GM18870 (cell line): ENCODE measurements at regions not wholly inside any gene's neighbourhood (a gene's known extent, or its start where the extent isn't known, plus 50 kb on each side); places are given as distances from the start of the nearest gene placed in this dataset.

Source experiments
- ATAC-seq: cut with Tn5 transposase; IDR thresholded peaks from one replicate; pipeline ENCODE4 v1.9.1; 2021; ENCODE audit warnings: moderate library complexity; ENCODE audit not compliant: unreplicated experiment

DNA sequence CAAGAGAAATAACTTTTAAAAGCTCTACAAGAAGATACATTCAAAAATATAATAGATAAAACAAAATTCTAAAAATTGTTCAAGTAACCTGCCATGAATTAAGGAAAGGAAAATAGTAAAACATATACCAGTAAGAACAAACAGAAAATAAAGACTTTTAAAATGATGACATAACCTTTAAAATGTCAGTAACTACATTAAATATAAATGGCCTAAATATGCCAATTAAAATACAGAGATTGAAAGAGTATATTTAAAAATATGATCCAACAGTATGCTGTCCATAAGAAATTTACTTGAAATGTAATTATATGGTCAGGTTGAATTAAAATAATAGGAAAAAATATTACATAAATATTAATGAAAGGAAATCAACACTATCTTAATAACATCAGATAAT, 911.7 kb upstream of the POU3F3 start:
- no peak for ATAC-seq

DNA sequence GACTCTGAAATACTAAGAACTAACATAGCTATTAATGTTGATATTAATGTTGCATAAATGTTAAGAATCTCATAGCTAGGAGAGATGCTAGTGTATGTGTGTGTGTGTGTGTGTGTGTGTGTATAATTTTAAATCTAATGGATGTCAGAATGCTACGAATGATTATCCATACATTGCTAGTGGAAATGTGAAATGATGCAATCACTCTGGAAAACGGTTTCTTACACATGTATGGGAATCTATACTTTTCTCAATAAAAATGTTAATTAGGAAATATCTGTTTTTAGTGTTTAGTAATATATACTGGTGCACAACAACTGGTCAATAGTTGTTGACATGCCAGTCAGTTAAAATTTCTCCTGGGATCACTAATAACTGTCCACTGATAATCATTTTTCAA, 908.8 kb upstream of the POU3F3 start:
- no peak for ATAC-seq

DNA sequence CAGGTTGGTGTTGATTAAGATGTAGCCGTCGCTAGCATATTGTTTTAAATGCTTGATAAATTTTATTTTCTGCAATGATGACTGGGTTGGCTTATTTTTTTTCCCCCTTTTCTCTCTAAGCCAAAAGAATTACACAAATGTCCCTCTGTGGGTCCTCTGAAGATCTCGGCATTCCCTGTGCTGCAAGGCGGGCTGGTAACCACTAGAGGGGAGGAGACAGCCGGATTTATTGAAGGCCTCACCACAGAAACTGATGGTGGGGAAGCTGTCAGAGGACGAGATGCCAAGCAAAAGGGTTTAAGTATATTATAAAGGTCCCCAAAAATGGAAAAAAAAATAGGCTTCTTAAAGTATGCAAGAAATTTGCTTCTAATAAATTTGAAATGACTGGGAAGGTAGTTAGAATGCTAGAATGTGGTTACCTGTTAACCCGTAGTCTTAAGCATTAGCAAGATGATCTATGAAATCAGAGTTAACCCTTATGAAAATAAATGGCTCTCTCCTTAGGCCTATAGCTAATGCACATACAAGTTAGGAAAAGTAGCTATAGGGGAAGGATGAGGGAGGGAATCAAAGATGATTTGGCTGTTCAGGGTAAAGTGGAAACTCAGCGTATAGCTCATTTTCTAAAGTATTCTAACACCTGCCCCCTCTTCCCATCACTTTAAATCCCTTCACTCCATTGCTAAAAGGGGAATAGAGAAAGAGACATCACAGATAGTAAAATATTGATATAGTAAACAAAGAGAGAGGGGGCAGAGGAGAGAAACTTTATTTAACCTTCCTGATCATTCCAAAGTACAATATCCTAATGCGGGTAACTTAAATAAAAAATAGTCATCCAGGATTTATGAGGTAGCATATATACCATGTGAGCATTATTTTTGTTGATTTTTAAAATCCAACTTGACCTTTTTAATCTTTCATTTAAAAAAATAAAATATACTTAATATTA, 894.5 kb upstream of the POU3F3 start:
- no peak for ATAC-seq

GRCh38 chr2:103960129-103960513, 893.8 kb upstream of the POU3F3 start:
- no peak for ATAC-seq

DNA sequence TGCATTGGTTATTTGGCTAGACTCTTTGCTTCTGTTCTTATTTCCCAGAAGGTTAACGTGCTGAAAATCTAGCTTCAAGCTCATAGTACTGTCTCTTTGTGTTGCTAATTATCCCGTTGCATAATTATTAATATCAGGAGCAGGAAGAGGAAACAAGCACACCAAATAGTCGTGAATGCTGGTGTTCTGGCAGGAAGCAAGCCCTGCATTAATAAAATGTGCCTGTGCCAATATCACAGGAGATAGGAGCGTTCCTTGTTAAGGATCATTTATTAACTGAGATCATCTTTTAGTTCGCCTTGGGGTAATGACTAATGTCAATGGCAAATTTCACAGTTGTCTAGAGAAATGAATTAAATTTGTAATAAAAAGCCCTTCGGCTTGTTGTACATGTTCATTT, 893.0 kb upstream of the POU3F3 start:
- no peak for ATAC-seq

DNA sequence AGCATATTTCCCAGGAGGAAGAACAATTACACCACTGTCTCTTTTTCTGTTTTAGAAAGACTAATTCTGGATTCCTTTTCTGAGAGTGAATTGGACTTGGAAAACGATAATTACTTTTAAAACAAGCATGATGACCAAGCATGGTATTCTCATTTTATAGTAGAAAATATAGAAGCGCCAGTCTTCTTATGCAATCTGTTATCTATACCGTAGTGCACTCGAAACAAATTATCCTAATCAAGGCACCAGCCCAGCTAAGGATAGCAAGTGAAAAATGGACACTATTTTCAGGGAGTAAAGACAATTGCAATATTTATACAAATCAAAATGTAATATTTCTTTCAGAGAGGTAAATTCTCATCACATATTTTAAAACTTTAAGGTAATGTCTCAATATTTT, 892.1 kb upstream of the POU3F3 start:
- no peak for ATAC-seq

DNA sequence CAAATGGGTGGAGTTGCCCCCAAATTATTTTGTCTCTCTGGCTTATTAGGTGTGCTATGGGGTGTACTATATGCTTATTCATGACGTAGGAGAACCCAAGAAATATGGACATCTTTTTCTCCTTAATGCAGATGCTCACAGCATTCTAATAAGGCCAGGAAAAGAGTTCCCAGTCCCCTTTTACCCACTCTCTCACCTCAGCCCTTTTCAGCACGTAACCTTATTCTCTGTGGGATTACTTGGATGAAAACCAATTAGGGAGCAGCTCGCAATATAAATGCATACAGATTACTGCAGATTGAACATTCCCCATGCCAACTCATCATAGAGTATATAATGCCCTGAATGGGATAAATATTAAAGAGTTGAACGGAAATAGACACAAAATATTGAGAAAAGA, 891.2 kb upstream of the POU3F3 start:
- ATAC-seq: no peak

- no peak for ATAC-seq
Observed at GRCh38 chr2:103963146-103963725, 890.7 kb upstream of the POU3F3 start.

- no peak for ATAC-seq
Observed at GRCh38 chr2:103977241-103977640, 876.7 kb upstream of the POU3F3 start.

DNA sequence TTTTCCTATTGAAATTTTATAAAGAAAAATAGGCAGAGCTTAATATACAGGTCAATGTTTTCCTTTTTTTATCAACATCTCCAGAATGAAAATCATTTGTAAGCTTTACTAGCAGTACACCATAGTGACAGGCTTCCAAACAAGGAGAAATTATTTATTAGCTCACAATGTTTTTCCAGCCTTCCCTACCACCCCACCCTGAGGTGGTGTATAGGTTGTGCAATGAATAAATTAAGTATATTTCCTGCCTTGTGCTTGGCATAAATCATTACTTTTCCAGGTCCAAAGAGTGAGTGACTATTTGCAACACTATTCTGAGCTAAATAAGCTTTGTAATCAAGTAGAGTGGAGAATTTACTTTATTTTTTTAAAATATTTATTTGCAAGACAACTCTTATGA, 876.2 kb upstream of the POU3F3 start:
- no peak for ATAC-seq

DNA sequence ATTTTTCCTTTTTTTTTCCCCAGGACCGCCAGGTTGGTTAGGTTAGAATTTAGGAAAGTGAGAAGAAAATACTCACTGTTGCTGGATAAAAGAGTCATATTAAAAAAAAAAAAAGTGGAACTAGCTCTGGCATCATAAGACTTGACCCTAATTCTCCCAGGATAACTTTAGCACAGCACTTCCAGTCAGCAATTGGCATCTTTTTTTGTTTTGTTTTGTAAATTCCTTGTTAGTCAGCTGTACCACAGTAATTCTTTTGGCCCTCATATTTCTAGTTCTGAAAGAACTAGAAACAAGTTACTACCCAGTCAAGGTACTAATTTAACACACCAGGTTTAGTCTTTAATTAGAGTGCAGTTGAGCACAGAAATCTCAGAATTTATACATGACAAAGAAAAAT, 873.5 kb upstream of the POU3F3 start:
- ATAC-seq: no peak

DNA sequence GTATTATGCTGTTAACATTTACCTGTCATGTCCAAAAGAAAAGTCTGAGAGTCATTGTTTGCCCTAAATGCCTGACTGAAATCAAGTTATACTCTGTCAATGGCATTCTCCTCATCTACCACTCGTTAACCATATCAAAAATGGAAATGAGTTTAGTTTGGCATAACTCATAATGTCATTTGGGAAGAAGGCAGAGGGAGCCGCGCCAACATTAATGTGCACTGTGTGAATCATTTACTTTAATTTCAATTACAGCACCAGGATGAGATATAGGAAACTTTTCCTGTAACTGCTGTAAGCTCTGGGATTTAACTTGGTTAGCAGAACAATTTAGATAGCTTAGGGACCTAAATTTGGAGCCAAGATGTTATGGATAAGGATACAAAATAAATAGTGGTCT, 871.2 kb upstream of the POU3F3 start:
- ATAC-seq: no peak

- no peak for ATAC-seq
Observed at GRCh38 chr2:103986001-103986400, 867.9 kb upstream of the POU3F3 start.

DNA sequence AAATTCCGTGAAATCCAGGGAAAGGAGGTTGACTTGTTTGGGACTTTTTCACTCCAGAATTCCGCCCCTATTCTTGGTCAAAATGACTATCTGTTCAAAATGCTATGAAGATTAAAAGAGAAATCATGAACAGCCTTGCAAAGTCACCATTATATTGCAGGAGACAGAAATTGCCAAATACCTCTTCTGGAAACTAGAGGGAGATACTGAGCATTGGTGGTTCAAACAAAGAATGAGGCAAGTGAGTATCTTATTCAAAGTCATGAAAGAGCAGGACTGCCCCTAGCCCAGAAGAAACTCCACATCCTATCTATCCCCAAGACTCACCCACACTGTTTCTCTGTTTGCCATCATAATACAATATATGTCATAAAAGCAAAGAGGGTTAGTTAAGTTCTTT, 862.3 kb upstream of the POU3F3 start:
- no peak for ATAC-seq

DNA sequence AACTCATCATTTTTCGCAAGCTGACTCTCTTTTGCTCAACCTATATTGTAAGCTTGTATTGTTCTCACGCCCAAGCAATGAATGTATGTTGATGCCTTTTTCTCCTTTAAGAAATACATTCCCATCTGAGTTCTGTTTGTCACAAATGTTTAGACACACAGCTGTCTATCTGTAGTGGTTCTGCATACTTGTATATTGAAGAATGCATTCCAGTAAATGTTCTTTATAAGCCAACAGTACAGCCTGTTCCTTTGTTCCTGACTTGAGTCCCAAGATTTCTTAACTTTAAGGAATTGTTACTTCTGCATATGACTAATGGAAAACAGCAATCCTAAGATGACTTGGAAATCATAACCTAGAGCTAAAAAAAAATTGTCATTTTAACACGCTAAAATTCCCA, 849.1 kb upstream of the POU3F3 start:
- no peak for ATAC-seq

DNA sequence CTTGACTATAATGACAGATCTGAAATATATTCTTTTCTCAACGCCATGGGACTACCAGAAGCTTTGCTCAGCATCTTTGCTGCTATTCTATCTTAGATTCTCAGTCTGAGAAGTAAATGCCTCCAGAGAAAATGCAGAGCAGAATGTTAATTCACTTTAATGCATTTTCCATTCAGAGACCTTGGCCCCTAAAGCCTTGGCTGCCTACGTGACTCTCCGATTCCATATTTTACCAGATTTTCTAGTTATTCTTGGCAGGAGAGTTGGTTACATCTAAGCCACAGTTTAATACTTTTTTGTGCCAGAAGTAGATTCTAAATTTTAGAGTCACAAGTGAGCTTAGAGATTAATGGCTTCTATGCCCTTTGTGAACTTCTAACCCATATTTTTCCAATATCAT, 837.1 kb upstream of the POU3F3 start:
- no peak for ATAC-seq

DNA sequence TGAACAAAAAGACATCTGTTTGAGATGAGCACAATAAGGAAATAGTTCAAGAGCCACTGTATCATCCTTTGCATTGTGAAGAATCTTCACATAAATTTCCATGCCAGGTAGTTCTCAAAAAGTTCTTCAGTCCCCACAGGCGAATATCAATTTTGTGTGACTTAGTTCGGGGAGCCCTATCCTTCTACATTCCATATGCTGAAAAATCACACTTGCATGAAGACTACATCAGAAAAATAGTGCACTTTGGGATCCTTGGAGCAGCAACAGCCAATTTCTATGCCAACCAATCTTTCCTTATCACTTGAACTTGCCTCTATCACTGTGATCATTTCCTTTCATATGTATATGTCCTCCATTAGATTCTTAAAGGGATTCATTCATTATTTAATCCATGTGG, 830.6 kb upstream of the POU3F3 start:
- no peak for ATAC-seq

GRCh38 chr2:104023765-104024164, 830.1 kb upstream of the POU3F3 start:
- ATAC-seq: no peak

- no peak for ATAC-seq
Observed at GRCh38 chr2:104025295-104025694, 828.6 kb upstream of the POU3F3 start.

GRCh38 chr2:104026725-104027124, 827.2 kb upstream of the POU3F3 start:
- no peak for ATAC-seq

DNA sequence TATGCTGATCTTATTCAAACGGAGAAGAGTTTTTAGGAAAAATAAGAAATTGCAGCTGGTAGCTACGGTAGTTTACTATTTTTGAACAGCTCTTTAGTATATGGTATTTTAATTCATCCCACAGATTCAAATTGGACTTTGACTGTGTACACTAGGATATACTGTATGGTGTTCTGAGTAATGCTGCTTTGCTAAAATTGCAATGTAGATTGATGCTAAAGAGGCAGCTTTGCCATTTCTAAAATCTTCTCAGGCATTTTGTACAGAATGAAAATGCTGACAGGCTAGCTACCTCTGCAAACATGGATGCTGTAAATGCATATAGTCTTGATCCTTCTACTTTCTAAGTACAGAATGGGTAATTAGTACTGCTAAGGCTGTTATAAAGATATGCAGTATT, 826.6 kb upstream of the POU3F3 start:
- no peak for ATAC-seq

DNA sequence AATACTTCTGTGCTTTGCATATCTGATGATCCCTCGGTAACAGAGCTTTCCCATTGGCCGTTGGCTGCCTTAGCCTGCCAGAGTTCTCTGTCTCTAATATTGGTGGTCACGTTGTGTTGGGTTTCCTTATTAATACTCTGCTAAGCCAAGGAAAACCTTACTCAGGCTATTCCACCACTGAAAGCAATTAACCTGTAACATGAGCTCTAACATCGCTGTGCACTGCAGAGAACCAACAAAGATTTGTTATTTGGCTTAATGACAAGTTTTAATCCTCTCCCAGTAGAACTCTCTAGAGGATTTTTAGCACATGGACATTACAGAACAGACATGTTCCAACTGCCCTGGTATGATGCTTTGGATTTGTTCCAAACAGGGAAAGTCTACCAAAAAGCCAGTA, 825.9 kb upstream of the POU3F3 start:
- no peak for ATAC-seq

DNA sequence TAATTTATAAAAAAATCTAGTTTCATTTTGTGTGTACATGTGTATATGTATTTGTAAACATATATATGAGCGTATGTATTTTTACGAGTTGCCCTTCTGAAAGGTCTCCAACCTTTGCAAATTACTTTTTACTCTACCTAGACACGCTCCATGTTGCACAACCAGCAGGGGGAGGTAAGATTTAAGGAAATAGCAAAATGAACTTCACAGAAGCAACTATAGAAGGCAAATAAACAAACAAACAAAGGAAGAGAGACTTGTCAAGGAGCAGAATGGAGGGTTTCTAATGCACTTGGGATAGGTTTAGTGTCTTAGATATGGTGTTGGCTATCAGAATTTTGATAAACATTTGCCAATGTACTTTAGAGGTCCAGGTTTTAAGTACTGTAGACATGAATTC, 820.5 kb upstream of the POU3F3 start:
- ATAC-seq: no peak
